C4-2B (cell line): ENCODE measurements at regions not wholly inside any gene's neighbourhood (a gene's known extent, or its start where the extent isn't known, plus 50 kb on each side); places are given as distances from the start of the nearest gene placed in this dataset.

ENCODE experiments used
- CTCF ChIP-seq: fragments of 450-650 bp; conservative IDR thresholded peaks from 2 replicates; pipeline ENCODE4 v1.5.1; 2017; ENCODE audit warnings: mild to moderate bottlenecking
- ZFX ChIP-seq: fragments of 450-650 bp; IDR thresholded peaks from 2 replicates; pipeline ENCODE4 v1.6.1; 2017

- TF ChIP-seq CTCF (no peak), ZFX (no peak)
Observed at GRCh38 chr10:64037071-64037661, 516.0 kb downstream of the REEP3 start.
